ENCODE measurements at regions not wholly inside any gene's neighbourhood (a gene's known extent, or its start where the extent isn't known, plus 50 kb on each side); places are given as distances from the start of the nearest gene placed in this dataset.

GRCh38 chr10:129310881-129311280 is 156.2 kb upstream of the MGMT start:
- Mint-ChIP-seq H3K27me3 (no peaks in the 10 kb centered on the region), H3K36me3 (ENCODE audit: low read depth) (no peaks in the 10 kb centered on the region), H3K4me3 (no peak overlapping the region), H3K9me3 (no peaks in the 10 kb centered on the region), H3K27ac (no peak overlapping the region), H3K4me1 (no peaks in the 10 kb centered on the region)
- ChIA-PET CTCF (no interaction called here), POLR2A (no interaction called here)
- no peak for DNase-seq
- intact Hi-C loops (cut with micrococcal nuclease): no loop called here
- TF ChIP-seq CTCF (IDR thresholded peaks at IDR 0.05): no peak
- ATAC-seq (ENCODE audit: low read depth): no peak

GRCh38 chr10:129319934-129320333 is 147.1 kb upstream of the MGMT start:
- H3K36me3 Mint-ChIP-seq (ENCODE audit: low read depth): no peaks in the 10 kb centered on the region
- no peak overlapping the region for H3K4me3 Mint-ChIP-seq
- DNase-seq (no peak), ATAC-seq (ENCODE audit: low read depth) (no peak)
- no peaks in the 10 kb centered on the region for H3K27me3 Mint-ChIP-seq
- H3K27ac Mint-ChIP-seq: no peak overlapping the region
- H3K9me3 Mint-ChIP-seq: peaks cover 9% of the 10 kb centered on the region
- no peak for TF ChIP-seq CTCF (IDR thresholded peaks at IDR 0.05)
- ChIA-PET POLR2A (no interaction called here), CTCF (no interaction called here)
- intact Hi-C loops (cut with micrococcal nuclease): no loop called here
- H3K4me1 Mint-ChIP-seq: no peaks in the 10 kb centered on the region

DNA sequence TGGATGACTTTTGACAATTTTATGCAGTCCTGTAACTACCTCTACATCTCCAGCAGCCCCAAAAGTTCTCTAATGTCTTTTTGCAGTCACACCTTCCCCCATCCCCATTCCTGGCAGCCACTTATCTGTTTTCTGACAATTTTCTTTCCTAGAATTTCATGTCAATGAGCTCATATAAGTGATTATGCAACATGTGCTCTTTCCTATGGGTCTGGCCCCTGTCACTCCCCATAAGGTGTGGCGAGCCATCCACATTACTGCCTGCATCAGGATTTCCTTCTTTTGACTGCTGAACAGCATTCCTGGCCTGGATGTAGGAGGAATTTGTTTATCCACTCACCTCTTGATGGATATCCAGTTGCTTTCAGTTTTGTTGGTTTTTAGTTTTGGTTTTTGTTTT is 146.7 kb upstream of the MGMT start:
- DNase-seq: no peak
- Mint-ChIP-seq H3K36me3 (ENCODE audit: low read depth) (no peaks in the 10 kb centered on the region), H3K9me3 (peaks cover 9% of the 10 kb centered on the region), H3K4me3 (no peak overlapping the region), H3K27ac (no peak overlapping the region), H3K4me1 (no peaks in the 10 kb centered on the region), H3K27me3 (no peaks in the 10 kb centered on the region)
- ATAC-seq (ENCODE audit: low read depth): no peak
- POLR2A ChIA-PET: no interaction called here
- TF ChIP-seq CTCF (IDR thresholded peaks at IDR 0.05): no peak
- intact Hi-C loops (cut with micrococcal nuclease): no loop called here
- CTCF ChIA-PET: no interaction called here

DNA sequence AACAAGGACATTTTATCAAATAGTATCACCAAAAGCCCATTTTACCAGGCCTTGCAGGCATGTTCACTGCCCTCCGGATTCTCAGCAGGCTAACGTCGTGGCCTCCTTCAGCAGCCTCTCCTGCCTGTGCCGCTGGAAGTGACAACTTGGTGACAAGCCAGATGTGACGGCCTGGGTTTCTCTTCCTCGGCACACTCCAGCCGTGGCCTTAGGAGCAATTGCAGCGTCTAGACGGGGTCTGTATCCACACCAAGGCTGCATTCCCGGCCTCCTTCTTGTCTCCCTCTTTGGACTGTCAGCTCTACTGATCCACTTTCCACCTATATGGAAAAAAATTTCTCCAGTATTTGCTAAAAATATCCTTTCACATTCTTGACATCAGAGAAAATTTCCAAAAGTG is 145.3 kb upstream of the MGMT start:
- CTCF ChIA-PET: no interaction called here
- no peak overlapping the region for H3K4me3 Mint-ChIP-seq
- POLR2A ChIA-PET: no interaction called here
- no peak for ATAC-seq (ENCODE audit: low read depth)
- DNase-seq: no peak
- H3K27ac Mint-ChIP-seq: no peak overlapping the region
- intact Hi-C loops (cut with micrococcal nuclease): no loop called here
- TF ChIP-seq CTCF (IDR thresholded peaks at IDR 0.05): no peak
- no peaks in the 10 kb centered on the region for H3K36me3 Mint-ChIP-seq (ENCODE audit: low read depth)
- no peaks in the 10 kb centered on the region for H3K27me3 Mint-ChIP-seq
- H3K4me1 Mint-ChIP-seq: no peaks in the 10 kb centered on the region
- H3K9me3 Mint-ChIP-seq: peaks cover 7% of the 10 kb centered on the region

- no peak overlapping the region for H3K27ac Mint-ChIP-seq
- intact Hi-C loops (cut with micrococcal nuclease): no loop called here
- no peaks in the 10 kb centered on the region for H3K4me1 Mint-ChIP-seq
- H3K27me3 Mint-ChIP-seq: no peaks in the 10 kb centered on the region
- H3K36me3 Mint-ChIP-seq (ENCODE audit: low read depth): no peaks in the 10 kb centered on the region
- peaks cover 7% of the 10 kb centered on the region for H3K9me3 Mint-ChIP-seq
- DNase-seq: no peak
- ATAC-seq (ENCODE audit: low read depth): no peak
- CTCF ChIA-PET: no interaction called here
- no peak overlapping the region for H3K4me3 Mint-ChIP-seq
- POLR2A ChIA-PET: no interaction called here
- no peak for TF ChIP-seq CTCF (IDR thresholded peaks at IDR 0.05)
Observed at GRCh38 chr10:129322933-129323820, 143.9 kb upstream of the MGMT start.
